ENCODE measurements at regions not wholly inside any gene's neighbourhood (a gene's known extent, or its start where the extent isn't known, plus 50 kb on each side); places are given as distances from the start of the nearest gene placed in this dataset.

DNA sequence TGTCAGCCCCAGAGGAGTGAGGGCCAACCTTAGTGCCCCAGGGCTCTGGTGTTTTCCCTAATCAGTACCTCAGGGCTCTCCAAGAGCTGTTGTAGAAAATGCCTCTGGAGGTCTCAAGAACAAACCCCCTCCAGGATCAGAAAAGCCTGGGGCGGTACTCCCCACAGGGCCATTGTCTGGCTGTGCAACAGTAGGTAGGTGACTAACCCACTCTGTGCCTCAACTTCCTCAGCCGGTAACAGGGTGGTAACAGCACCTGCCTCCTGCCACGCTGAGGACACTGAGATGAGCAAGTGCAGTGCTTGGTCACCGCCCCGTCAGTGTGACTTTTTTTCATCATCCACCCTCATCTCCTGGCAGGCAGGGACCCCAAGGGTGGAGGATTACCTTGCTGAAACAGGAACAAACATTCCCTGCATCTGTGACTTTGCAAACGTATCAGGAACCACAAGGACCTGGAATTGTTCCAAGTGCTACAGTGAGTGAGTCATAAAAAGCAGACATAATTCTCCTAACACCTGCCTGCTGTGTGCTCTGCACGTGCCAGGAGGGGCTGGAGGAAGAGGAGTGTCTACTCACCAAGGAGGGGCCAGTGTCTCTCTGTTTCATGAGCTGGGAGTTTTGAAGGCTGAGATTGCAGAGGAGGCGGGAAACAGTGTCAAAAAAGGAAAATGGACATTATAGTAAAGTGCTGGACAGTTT lies 440.8 kb downstream of the NPHP4 start:
- no peak overlapping the region for H3K27ac ChIP-seq (ENCODE audit: low read depth in 2 of 2, low read length in 2 of 2)
- FAIRE-seq (no peak), DNase-seq (peak in 3 of 5 donors; percentile 21 to 66 (median 38))
- intact Hi-C loops (cut with DNase I): no loop called here
- no peak overlapping the region for H3K9ac ChIP-seq (ENCODE audit: low read length in 3 of 3)
- TF ChIP-seq, protein P1, sequence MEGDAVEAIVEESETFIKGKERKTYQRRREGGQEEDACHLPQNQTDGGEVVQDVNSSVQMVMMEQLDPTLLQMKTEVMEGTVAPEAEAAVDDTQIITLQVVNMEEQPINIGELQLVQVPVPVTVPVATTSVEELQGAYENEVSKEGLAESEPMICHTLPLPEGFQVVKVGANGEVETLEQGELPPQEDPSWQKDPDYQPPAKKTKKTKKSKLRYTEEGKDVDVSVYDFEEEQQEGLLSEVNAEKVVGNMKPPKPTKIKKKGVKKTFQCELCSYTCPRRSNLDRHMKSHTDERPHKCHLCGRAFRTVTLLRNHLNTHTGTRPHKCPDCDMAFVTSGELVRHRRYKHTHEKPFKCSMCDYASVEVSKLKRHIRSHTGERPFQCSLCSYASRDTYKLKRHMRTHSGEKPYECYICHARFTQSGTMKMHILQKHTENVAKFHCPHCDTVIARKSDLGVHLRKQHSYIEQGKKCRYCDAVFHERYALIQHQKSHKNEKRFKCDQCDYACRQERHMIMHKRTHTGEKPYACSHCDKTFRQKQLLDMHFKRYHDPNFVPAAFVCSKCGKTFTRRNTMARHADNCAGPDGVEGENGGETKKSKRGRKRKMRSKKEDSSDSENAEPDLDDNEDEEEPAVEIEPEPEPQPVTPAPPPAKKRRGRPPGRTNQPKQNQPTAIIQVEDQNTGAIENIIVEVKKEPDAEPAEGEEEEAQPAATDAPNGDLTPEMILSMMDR (IDR thresholded peaks at IDR 0.05; ENCODE audit: borderline replicate concordance, extremely low read depth, insufficient read depth): no peak
- no peaks in the 10 kb centered on the region for H3K4me1 ChIP-seq (ENCODE audit: control insufficient read depth in 2 of 3, insufficient read depth in 2 of 3, low read depth in 1 of 3, low read length in 3 of 3)
- no peak overlapping the region for H3K4me3 ChIP-seq (ENCODE audit: low read length in 3 of 3)
- H3K36me3 ChIP-seq (ENCODE audit: control insufficient read depth in 2 of 3, insufficient read depth in 3 of 3, low read length in 3 of 3): no peaks in the 10 kb centered on the region
- no peaks in the 10 kb centered on the region for H3K27me3 ChIP-seq (ENCODE audit: control insufficient read depth, insufficient read depth, low read length)
- peaks cover 0 to 5% (median 0%) of the 10 kb centered on the region in 3 donors for H3K9me3 ChIP-seq (ENCODE audit: control insufficient read depth in 2 of 3, insufficient read depth in 1 of 3, low read length in 3 of 3)

DNA sequence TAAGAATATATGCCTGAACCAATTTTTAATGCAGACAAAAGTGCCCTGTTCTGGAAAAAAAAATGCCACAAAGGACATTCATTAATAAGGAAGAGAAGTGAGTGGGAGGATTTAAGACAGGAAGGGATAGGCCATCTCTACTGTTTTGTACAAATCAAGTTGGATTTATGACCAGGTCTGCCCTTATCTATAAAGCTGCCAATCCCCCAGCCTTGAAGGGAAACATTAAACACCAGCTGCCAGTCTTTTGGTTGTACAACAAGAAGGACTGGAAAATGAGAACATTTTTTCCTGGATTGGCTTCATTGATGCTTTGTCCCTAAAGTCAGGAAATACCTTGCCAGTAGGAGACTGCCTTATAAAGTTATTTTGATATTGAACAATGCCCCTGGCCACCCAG lies 444.0 kb downstream of the NPHP4 start:
- no peaks in the 10 kb centered on the region for H3K9me3 ChIP-seq (ENCODE audit: control insufficient read depth in 2 of 3, insufficient read depth in 1 of 3, low read length in 3 of 3)
- no peak overlapping the region for H3K4me3 ChIP-seq (ENCODE audit: low read length in 3 of 3)
- H3K9ac ChIP-seq (ENCODE audit: low read length in 3 of 3): no peak overlapping the region
- intact Hi-C loops (cut with DNase I): no loop called here
- no peaks in the 10 kb centered on the region for H3K36me3 ChIP-seq (ENCODE audit: control insufficient read depth in 2 of 3, insufficient read depth in 3 of 3, low read length in 3 of 3)
- no peaks in the 10 kb centered on the region for H3K4me1 ChIP-seq (ENCODE audit: control insufficient read depth in 2 of 3, insufficient read depth in 2 of 3, low read depth in 1 of 3, low read length in 3 of 3)
- FAIRE-seq (no peak), DNase-seq (peak in 3 of 5 donors; percentile 36 to 71 (median 67))
- H3K27ac ChIP-seq (ENCODE audit: low read depth in 2 of 2, low read length in 2 of 2): no peak overlapping the region
- TF ChIP-seq, protein P1 (IDR thresholded peaks at IDR 0.05; ENCODE audit: borderline replicate concordance, extremely low read depth, insufficient read depth): no peak
- H3K27me3 ChIP-seq (ENCODE audit: control insufficient read depth, insufficient read depth, low read length): no peaks in the 10 kb centered on the region

DNA sequence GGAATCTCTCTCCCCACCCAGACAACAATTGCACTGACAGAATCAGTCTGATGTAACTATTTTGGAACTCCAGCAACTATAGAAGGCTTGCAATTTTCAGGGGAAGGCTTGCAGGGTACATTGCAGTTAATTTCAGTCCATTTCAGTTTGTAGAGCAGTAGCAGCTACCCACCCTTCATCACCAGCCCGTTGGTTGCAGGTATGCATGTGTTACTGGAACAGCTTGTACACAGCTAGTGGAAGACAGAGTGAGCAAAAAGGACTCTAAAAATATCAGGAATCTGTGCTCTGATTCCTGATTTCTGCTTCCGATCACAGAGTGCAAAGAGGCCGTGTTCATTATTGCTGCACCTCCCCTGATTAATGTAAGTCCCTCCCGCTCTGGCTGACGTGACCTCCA lies 449.0 kb downstream of the NPHP4 start:
- Histone ChIP-seq H3K9ac (ENCODE audit: low read length in 3 of 3) (no peak overlapping the region), H3K4me3 (ENCODE audit: low read length in 3 of 3) (no peak overlapping the region), H3K27me3 (ENCODE audit: control insufficient read depth, insufficient read depth, low read length) (no peaks in the 10 kb centered on the region), H3K9me3 (ENCODE audit: control insufficient read depth in 2 of 3, insufficient read depth in 1 of 3, low read length in 3 of 3) (peaks cover 0 to 6% (median 0%) of the 10 kb centered on the region in 3 donors), H3K36me3 (ENCODE audit: control insufficient read depth in 2 of 3, insufficient read depth in 3 of 3, low read length in 3 of 3) (no peaks in the 10 kb centered on the region), H3K27ac (ENCODE audit: low read depth in 2 of 2, low read length in 2 of 2) (no peak overlapping the region), H3K4me1 (ENCODE audit: control insufficient read depth in 2 of 3, insufficient read depth in 2 of 3, low read depth in 1 of 3, low read length in 3 of 3) (no peaks in the 10 kb centered on the region)
- DNase-seq (no peak), FAIRE-seq (no peak)
- TF ChIP-seq, protein P1 (IDR thresholded peaks at IDR 0.05; ENCODE audit: borderline replicate concordance, extremely low read depth, insufficient read depth): no peak
- intact Hi-C loops (cut with DNase I): no loop called here

GRCh38 chr1:5532811-5533210 lies 459.4 kb downstream of the NPHP4 start:
- no peak overlapping the region for H3K27ac ChIP-seq (ENCODE audit: low read depth in 2 of 2, low read length in 2 of 2)
- no peaks in the 10 kb centered on the region for H3K27me3 ChIP-seq (ENCODE audit: control insufficient read depth, insufficient read depth, low read length)
- no peaks in the 10 kb centered on the region for H3K4me1 ChIP-seq (ENCODE audit: control insufficient read depth in 2 of 3, insufficient read depth in 2 of 3, low read depth in 1 of 3, low read length in 3 of 3)
- no peak for DNase-seq
- intact Hi-C loops (cut with DNase I): no loop called here
- no peak for FAIRE-seq
- H3K9ac ChIP-seq (ENCODE audit: low read length in 3 of 3): no peak overlapping the region
- H3K4me3 ChIP-seq (ENCODE audit: low read length in 3 of 3): no peak overlapping the region
- TF ChIP-seq, protein P1 (IDR thresholded peaks at IDR 0.05; ENCODE audit: borderline replicate concordance, extremely low read depth, insufficient read depth): no peak
- no peaks in the 10 kb centered on the region for H3K9me3 ChIP-seq (ENCODE audit: control insufficient read depth in 2 of 3, insufficient read depth in 1 of 3, low read length in 3 of 3)
- H3K36me3 ChIP-seq (ENCODE audit: control insufficient read depth in 2 of 3, insufficient read depth in 3 of 3, low read length in 3 of 3): no peaks in the 10 kb centered on the region
